ENCODE measurements at regions not wholly inside any gene's neighbourhood (a gene's known extent, or its start where the extent isn't known, plus 50 kb on each side); places are given as distances from the start of the nearest gene placed in this dataset.

DNA sequence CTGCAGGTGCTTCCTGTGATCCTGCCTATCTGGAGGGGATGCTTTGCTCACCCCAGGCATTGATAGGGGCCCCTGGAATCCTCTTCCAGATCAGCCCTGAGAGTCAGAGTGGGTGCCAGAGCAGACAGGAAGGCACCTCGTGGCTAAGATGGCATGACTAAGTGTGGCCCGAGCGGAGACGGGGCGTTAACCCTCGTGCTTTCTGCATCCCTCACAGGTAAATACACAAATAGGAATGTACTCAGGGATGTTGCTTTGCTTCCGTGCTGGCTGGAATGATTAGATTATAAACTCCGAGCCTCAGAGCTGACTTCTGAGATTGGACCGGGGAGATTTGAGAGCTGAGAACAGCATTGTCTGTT is 312.7 kb upstream of the B3GAT1 start:
- TF ChIP-seq, protein P1, sequence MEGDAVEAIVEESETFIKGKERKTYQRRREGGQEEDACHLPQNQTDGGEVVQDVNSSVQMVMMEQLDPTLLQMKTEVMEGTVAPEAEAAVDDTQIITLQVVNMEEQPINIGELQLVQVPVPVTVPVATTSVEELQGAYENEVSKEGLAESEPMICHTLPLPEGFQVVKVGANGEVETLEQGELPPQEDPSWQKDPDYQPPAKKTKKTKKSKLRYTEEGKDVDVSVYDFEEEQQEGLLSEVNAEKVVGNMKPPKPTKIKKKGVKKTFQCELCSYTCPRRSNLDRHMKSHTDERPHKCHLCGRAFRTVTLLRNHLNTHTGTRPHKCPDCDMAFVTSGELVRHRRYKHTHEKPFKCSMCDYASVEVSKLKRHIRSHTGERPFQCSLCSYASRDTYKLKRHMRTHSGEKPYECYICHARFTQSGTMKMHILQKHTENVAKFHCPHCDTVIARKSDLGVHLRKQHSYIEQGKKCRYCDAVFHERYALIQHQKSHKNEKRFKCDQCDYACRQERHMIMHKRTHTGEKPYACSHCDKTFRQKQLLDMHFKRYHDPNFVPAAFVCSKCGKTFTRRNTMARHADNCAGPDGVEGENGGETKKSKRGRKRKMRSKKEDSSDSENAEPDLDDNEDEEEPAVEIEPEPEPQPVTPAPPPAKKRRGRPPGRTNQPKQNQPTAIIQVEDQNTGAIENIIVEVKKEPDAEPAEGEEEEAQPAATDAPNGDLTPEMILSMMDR (IDR thresholded peaks at IDR 0.05), result no peak
- no peak for TF ChIP-seq POLR2A (IDR thresholded peaks at IDR 0.05)

Data from thyroid gland (tissue), 4 donors.